B cell (primary cell): ENCODE measurements at regions not wholly inside any gene's neighbourhood (a gene's known extent, or its start where the extent isn't known, plus 50 kb on each side); places are given as distances from the start of the nearest gene placed in this dataset.

Experiments
- EZH2 ChIP-seq: IDR thresholded peaks from 2 replicates; pipeline ENCODE4 v1.6.1; 2012; ENCODE audit warnings: borderline replicate concordance, low read depth, mild to moderate bottlenecking, moderate library complexity, low read length; ENCODE audit not compliant: insufficient read depth, poor library complexity, severe bottlenecking
- TF ChIP-seq, protein P1 (sequence below): fragments of 200-600 bp; IDR thresholded peaks from one replicate; pipeline ENCODE4 v1.8.0; 2022; ENCODE audit warnings: antibody characterized with exemption, mild to moderate bottlenecking

GRCh38 chr2:101622210-101623030 lies 75.1 kb upstream of the MAP4K4 start:
- TF ChIP-seq, protein P1, sequence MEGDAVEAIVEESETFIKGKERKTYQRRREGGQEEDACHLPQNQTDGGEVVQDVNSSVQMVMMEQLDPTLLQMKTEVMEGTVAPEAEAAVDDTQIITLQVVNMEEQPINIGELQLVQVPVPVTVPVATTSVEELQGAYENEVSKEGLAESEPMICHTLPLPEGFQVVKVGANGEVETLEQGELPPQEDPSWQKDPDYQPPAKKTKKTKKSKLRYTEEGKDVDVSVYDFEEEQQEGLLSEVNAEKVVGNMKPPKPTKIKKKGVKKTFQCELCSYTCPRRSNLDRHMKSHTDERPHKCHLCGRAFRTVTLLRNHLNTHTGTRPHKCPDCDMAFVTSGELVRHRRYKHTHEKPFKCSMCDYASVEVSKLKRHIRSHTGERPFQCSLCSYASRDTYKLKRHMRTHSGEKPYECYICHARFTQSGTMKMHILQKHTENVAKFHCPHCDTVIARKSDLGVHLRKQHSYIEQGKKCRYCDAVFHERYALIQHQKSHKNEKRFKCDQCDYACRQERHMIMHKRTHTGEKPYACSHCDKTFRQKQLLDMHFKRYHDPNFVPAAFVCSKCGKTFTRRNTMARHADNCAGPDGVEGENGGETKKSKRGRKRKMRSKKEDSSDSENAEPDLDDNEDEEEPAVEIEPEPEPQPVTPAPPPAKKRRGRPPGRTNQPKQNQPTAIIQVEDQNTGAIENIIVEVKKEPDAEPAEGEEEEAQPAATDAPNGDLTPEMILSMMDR = no peak
- no peak for TF ChIP-seq EZH2
